Calu3 (cell line): ENCODE measurements at regions not wholly inside any gene's neighbourhood (a gene's known extent, or its start where the extent isn't known, plus 50 kb on each side); places are given as distances from the start of the nearest gene placed in this dataset.

ENCODE experiments used
- BruUV-seq: library from RNA; stranded (reverse); fragments of 400-500 nt; replicated peaks from 2 replicates; lab custom pipeline; 2021; lab: Mats Ljungman, UMichigan
- CTCF ChIA-PET: fragments of 300-600 bp; sonication (Branson Sonifier 250); formaldehyde crosslinking; loops from one replicate; lab custom pipeline; 2022; ENCODE audit warnings: antibody characterized with exemption; lab: Charles Lee
- DNase-seq: peaks from one replicate; pipeline ENCODE4 v3.0.0; 2022
- H3K27ac Mint-ChIP-seq: one replicate; pipeline ENCODE4 v1.8.0; 2022; ENCODE audit warnings: mixed read lengths; ENCODE audit not compliant: unreplicated experiment
- H3K27me3 Mint-ChIP-seq: one replicate; pipeline ENCODE4 v1.8.0; 2022; ENCODE audit warnings: mixed read lengths; ENCODE audit not compliant: unreplicated experiment
- H3K36me3 Mint-ChIP-seq: one replicate; pipeline ENCODE4 v1.8.0; 2022; ENCODE audit warnings: mild to moderate bottlenecking, moderate library complexity, mixed read lengths; ENCODE audit not compliant: insufficient read depth, unreplicated experiment
- H3K4me1 Mint-ChIP-seq: one replicate; pipeline ENCODE4 v1.8.0; 2022; ENCODE audit warnings: mild to moderate bottlenecking, low read depth, mixed read lengths; ENCODE audit not compliant: unreplicated experiment
- H3K4me3 Mint-ChIP-seq: one replicate; pipeline ENCODE4 v1.8.0; 2022; ENCODE audit warnings: mild to moderate bottlenecking, low read depth, moderate library complexity, mixed read lengths; ENCODE audit not compliant: unreplicated experiment
- H3K9me3 Mint-ChIP-seq: one replicate; pipeline ENCODE4 v1.8.0; 2022; ENCODE audit warnings: low read depth, mixed read lengths; ENCODE audit not compliant: unreplicated experiment
- intact Hi-C: fragments of 100-400 bp; cut with micrococcal nuclease; formaldehyde crosslinking; loops from one replicate; pipeline ENCODE4 v1.10.0; 2022; ENCODE audit not compliant: unreplicated experiment
- TF ChIP-seq, protein P1 (sequence below): fragments of 200-600 bp; IDR thresholded peaks from one replicate; pipeline ENCODE4 v1.8.0; 2022; ENCODE audit warnings: antibody characterized with exemption; ENCODE audit not compliant: unreplicated experiment

DNA sequence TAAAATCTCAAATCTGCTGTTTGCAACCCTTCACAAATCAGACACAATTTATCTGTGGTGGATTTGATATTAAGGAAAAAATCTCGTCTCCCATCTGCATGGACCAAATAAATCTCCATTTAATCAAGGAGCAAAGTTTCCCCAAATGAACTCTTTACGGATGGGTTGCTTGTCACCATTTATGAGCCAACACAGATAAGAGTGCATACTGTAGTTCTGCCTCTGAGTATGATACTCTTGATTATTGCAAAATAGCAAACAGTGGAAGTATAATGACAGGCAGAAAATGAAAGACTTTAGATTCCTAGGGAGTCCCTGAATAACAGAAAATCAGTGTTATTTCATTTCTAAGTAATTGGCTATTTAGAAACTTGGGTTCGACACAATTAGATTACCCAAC lies 1395.9 kb downstream of the FAM181B start:
- no peaks in the 10 kb centered on the region for H3K27me3 Mint-ChIP-seq
- intact Hi-C loops = no loop called here
- H3K4me3 Mint-ChIP-seq = no peak overlapping the region
- H3K36me3 Mint-ChIP-seq = no peaks in the 10 kb centered on the region
- DNase-seq = no peak
- TF ChIP-seq, protein P1, sequence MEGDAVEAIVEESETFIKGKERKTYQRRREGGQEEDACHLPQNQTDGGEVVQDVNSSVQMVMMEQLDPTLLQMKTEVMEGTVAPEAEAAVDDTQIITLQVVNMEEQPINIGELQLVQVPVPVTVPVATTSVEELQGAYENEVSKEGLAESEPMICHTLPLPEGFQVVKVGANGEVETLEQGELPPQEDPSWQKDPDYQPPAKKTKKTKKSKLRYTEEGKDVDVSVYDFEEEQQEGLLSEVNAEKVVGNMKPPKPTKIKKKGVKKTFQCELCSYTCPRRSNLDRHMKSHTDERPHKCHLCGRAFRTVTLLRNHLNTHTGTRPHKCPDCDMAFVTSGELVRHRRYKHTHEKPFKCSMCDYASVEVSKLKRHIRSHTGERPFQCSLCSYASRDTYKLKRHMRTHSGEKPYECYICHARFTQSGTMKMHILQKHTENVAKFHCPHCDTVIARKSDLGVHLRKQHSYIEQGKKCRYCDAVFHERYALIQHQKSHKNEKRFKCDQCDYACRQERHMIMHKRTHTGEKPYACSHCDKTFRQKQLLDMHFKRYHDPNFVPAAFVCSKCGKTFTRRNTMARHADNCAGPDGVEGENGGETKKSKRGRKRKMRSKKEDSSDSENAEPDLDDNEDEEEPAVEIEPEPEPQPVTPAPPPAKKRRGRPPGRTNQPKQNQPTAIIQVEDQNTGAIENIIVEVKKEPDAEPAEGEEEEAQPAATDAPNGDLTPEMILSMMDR = no peak
- H3K9me3 Mint-ChIP-seq = peaks cover 18% of the 10 kb centered on the region
- BruUV-seq = no TSS peak
- no peak overlapping the region for H3K27ac Mint-ChIP-seq
- CTCF ChIA-PET = no interaction called here
- no peaks in the 10 kb centered on the region for H3K4me1 Mint-ChIP-seq

DNA sequence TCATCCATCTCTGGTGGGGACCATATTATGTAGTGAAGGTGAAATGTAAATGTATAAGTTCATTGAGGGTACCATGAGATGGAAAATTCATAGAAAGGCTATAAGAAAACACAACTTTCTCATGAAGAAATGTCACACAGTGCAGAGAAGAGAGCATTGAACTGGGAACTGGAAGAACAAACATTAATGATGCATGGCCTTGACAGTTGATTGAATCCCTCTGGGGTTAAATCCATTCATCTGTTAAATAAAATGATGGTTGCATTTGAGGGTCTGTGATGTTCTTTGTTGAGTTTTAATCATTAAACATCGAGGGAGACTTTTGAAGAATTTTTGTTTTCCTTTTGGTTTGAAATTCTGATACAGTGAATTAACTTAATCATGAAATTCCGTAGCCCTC lies 1401.4 kb downstream of the FAM181B start:
- H3K4me1 Mint-ChIP-seq = no peaks in the 10 kb centered on the region
- TF ChIP-seq, protein P1 = no peak
- BruUV-seq = no TSS peak
- intact Hi-C loops = no loop called here
- no peaks in the 10 kb centered on the region for H3K36me3 Mint-ChIP-seq
- no peak overlapping the region for H3K27ac Mint-ChIP-seq
- CTCF ChIA-PET = no interaction called here
- H3K9me3 Mint-ChIP-seq = peaks cover 25% of the 10 kb centered on the region
- DNase-seq = no peak
- no peak overlapping the region for H3K4me3 Mint-ChIP-seq
- H3K27me3 Mint-ChIP-seq = no peaks in the 10 kb centered on the region

DNA sequence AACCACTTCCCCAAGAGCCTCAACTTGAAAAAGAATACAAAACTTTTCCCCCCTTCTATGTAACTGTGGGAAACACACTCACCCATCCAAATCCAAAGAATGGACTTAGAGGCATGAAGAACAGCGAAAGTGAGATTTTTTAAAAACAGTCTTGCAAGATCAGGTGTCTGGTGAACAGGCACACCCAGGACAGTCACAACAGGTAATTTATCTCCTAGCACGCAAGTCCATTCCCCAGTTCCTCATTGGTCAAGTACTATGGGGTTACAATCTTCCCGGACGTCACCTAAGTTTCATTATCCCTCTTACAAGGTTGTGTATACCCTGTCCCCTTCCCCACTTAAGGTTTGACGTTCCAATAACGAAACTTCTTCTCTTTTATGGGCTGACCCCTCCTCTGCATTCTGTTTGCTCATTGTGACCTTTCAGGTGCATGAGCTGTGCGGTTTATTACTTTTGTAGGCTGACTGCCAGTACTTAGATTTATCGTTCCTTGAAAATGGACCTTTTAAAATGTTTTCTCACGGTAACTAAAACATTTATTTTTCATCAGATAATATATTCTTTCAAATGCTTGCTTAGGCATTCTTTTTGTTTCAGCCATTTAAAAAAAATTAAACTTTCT lies 1401.9 kb downstream of the FAM181B start:
- no TSS peak for BruUV-seq
- no peaks in the 10 kb centered on the region for H3K36me3 Mint-ChIP-seq
- H3K27ac Mint-ChIP-seq = no peak overlapping the region
- H3K9me3 Mint-ChIP-seq = peaks cover 21% of the 10 kb centered on the region
- intact Hi-C loops = no loop called here
- TF ChIP-seq, protein P1 = no peak
- no peaks in the 10 kb centered on the region for H3K4me1 Mint-ChIP-seq
- H3K4me3 Mint-ChIP-seq = no peak overlapping the region
- CTCF ChIA-PET = no interaction called here
- no peaks in the 10 kb centered on the region for H3K27me3 Mint-ChIP-seq
- no peak for DNase-seq

DNA sequence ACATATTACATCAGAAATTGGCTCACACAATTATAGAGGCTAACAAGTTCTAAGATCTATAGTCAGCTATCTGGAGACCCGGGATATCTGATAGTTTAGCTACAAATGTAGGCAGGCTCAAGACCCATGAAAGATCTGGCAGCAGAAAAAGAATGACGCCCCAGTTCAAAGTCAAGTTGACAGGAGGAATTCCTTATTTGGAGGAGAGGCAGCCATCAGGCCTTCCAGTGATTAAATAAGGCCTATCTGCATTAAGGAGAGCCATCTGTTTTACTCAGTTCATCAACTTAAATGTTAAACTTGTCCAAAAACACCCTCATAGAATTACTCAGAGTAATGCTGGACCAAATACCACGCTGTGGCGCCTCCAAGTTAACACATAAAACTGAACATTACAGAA lies 1402.6 kb downstream of the FAM181B start:
- CTCF ChIA-PET = no interaction called here
- no peak overlapping the region for H3K27ac Mint-ChIP-seq
- DNase-seq = no peak
- TF ChIP-seq, protein P1 = no peak
- H3K4me1 Mint-ChIP-seq = no peaks in the 10 kb centered on the region
- BruUV-seq = no TSS peak
- no peaks in the 10 kb centered on the region for H3K36me3 Mint-ChIP-seq
- H3K4me3 Mint-ChIP-seq = no peak overlapping the region
- H3K27me3 Mint-ChIP-seq = no peaks in the 10 kb centered on the region
- intact Hi-C loops = no loop called here
- H3K9me3 Mint-ChIP-seq = peaks cover 20% of the 10 kb centered on the region
